ENCODE measurements at regions not wholly inside any gene's neighbourhood (a gene's known extent, or its start where the extent isn't known, plus 50 kb on each side); places are given as distances from the start of the nearest gene placed in this dataset.
A peak's percentile ranks its signal among the peaks of the same experiment; 100 is the strongest.
"Not testable (repeated sequence)": the region's sequence is repeated elsewhere in the genome, so short reads cannot be mapped to it uniquely, and the experiment has no call there.

GRCh38 chr12:87332987-87333726 lies 696.0 kb downstream of the C12orf50 start:
- no peak for DNase-seq (ENCODE audit: low spot score)

GRCh38 chr12:87330071-87330555 lies 699.1 kb downstream of the C12orf50 start:
- DNase-seq (ENCODE audit: low spot score): not testable (repeated sequence)

GRCh38 chr12:87329076-87329863 lies 699.9 kb downstream of the C12orf50 start:
- DNase-seq (ENCODE audit: low spot score): no peak

GRCh38 chr12:87323369-87323768 lies 705.8 kb downstream of the C12orf50 start:
- DNase-seq (ENCODE audit: low spot score): peak; percentile 27

GRCh38 chr12:87320724-87321123 lies 708.5 kb downstream of the C12orf50 start:
- DNase-seq (ENCODE audit: low spot score): no peak

GRCh38 chr12:87317302-87317701 lies 711.9 kb downstream of the C12orf50 start:
- DNase-seq (ENCODE audit: low spot score): no peak

GRCh38 chr12:87311206-87311605 lies 718.0 kb downstream of the C12orf50 start:
- no peak for DNase-seq (ENCODE audit: low spot score)

GRCh38 chr12:87310126-87310525 lies 719.1 kb downstream of the C12orf50 start:
- no peak for DNase-seq (ENCODE audit: low spot score)

- DNase-seq (ENCODE audit: low spot score): no peak
Measured at GRCh38 chr12:87305481-87305880, 723.7 kb downstream of the C12orf50 start.

- no peak for DNase-seq (ENCODE audit: low spot score)
Measured at GRCh38 chr12:87304406-87304805, 724.8 kb downstream of the C12orf50 start.

- no peak for DNase-seq (ENCODE audit: low spot score)
Measured at GRCh38 chr12:87303396-87304012, 725.7 kb downstream of the C12orf50 start.

GRCh38 chr12:87302126-87302745 lies 727.0 kb downstream of the C12orf50 start:
- DNase-seq (ENCODE audit: low spot score): no peak

- DNase-seq (ENCODE audit: low spot score): no peak
Measured at GRCh38 chr12:87290505-87290904, 738.7 kb downstream of the C12orf50 start.

- no peak for DNase-seq (ENCODE audit: low spot score)
Measured at GRCh38 chr12:87283886-87284285, 745.3 kb downstream of the C12orf50 start.

GRCh38 chr12:87283111-87283510 lies 746.1 kb downstream of the C12orf50 start:
- no peak for DNase-seq (ENCODE audit: low spot score)

- DNase-seq (ENCODE audit: low spot score): no peak
Measured at GRCh38 chr12:87280893-87281292, 748.3 kb downstream of the C12orf50 start.

- DNase-seq (ENCODE audit: low spot score): no peak
Measured at GRCh38 chr12:87280356-87280755, 748.8 kb downstream of the C12orf50 start.

GRCh38 chr12:87274594-87275245 lies 754.5 kb downstream of the C12orf50 start:
- no peak for DNase-seq (ENCODE audit: low spot score)

GRCh38 chr12:87272851-87273250 lies 756.4 kb downstream of the C12orf50 start:
- no peak for DNase-seq (ENCODE audit: low spot score)

- no peak for DNase-seq (ENCODE audit: low spot score)
Measured at GRCh38 chr12:87270919-87271318, 758.3 kb downstream of the C12orf50 start.

- DNase-seq (ENCODE audit: low spot score): no peak
Measured at GRCh38 chr12:87266305-87266704, 762.9 kb downstream of the C12orf50 start.

GRCh38 chr12:87259391-87259790 lies 769.8 kb downstream of the C12orf50 start:
- no peak for DNase-seq (ENCODE audit: low spot score)
